Mesodermal cell (in vitro differentiated cells): ENCODE measurements at regions not wholly inside any gene's neighbourhood (a gene's known extent, or its start where the extent isn't known, plus 50 kb on each side); places are given as distances from the start of the nearest gene placed in this dataset.

Experiments used
- H3K27ac ChIP-seq: 2 replicates; pipeline ENCODE4 v1.7.0; 2013; ENCODE audit warnings: mild to moderate bottlenecking, low read depth, low read length, moderate library complexity; ENCODE audit not compliant: severe bottlenecking
- H3K36me3 ChIP-seq: 2 replicates; pipeline ENCODE4 v1.7.1; 2013; ENCODE audit warnings: mild to moderate bottlenecking, low read length, moderate library complexity; ENCODE audit not compliant: control insufficient read depth, insufficient read depth
- H3K4me1 ChIP-seq: one replicate; pipeline ENCODE4 v1.7.1; 2013; ENCODE audit warnings: mild to moderate bottlenecking, low read length; ENCODE audit not compliant: insufficient read depth, control insufficient read depth, poor library complexity, severe bottlenecking
- H3K4me3 ChIP-seq: 2 replicates; pipeline ENCODE4 v1.7.0; 2013; ENCODE audit warnings: low read length, control low read depth, mild to moderate bottlenecking; ENCODE audit not compliant: insufficient read depth, poor library complexity, severe bottlenecking; ENCODE audit errors: extremely low read depth
- H3K9me3 ChIP-seq: 2 replicates; pipeline ENCODE4 v1.7.1; 2013; ENCODE audit warnings: mild to moderate bottlenecking, low read length, moderate library complexity; ENCODE audit not compliant: control insufficient read depth
- WGBS, 2 experiments: methylation state at CpG; one replicate each; pipeline ENCODE4 v1.1.5; 2013; ENCODE audit warnings: missing lambda C conversion rate in 2 of 2; ENCODE audit not compliant: insufficient coverage in 2 of 2; 5-methylcytosine and 5-hydroxymethylcytosine counted together

- 2 to 20% methylated on average over 4 to 5 of the region's 7 CpGs for WGBS, 2 experiments
- no peaks in the 10 kb centered on the region for H3K36me3 ChIP-seq
- H3K27ac ChIP-seq = peak overlapping the region; percentile 93
- no peak overlapping the region for H3K4me3 ChIP-seq
- no peaks in the 10 kb centered on the region for H3K9me3 ChIP-seq
- peaks cover 28% of the 10 kb centered on the region for H3K4me1 ChIP-seq
Observed at GRCh38 chr21:31554511-31555022, 104.9 kb upstream of the SOD1 start.

- peak overlapping the region; percentile 93 for H3K27ac ChIP-seq
- H3K36me3 ChIP-seq = no peaks in the 10 kb centered on the region
- H3K4me3 ChIP-seq = no peak overlapping the region
- 61 to 64% methylated on average over 2 to 3 of the region's 4 CpGs for WGBS, 2 experiments
- no peaks in the 10 kb centered on the region for H3K9me3 ChIP-seq
- peaks cover 28% of the 10 kb centered on the region for H3K4me1 ChIP-seq
Observed at GRCh38 chr21:31553926-31554325, 105.6 kb upstream of the SOD1 start.

- Histone ChIP-seq H3K4me3 (no peak overlapping the region), H3K36me3 (no peaks in the 10 kb centered on the region), H3K9me3 (no peaks in the 10 kb centered on the region), H3K27ac (peak overlapping the region; percentile 93), H3K4me1 (peaks cover 28% of the 10 kb centered on the region)
- 93 to 96% methylated on average over 5 of the region's 5 CpGs for WGBS, 2 experiments
Observed at GRCh38 chr21:31553461-31553860, 106.0 kb upstream of the SOD1 start.

- WGBS, 2 experiments = 100% methylated on average over 1 to 3 of the region's 3 CpGs
- Histone ChIP-seq H3K4me3 (no peak overlapping the region), H3K27ac (no peak overlapping the region), H3K9me3 (no peaks in the 10 kb centered on the region), H3K4me1 (peaks cover 28% of the 10 kb centered on the region), H3K36me3 (no peaks in the 10 kb centered on the region)
Observed at GRCh38 chr21:31552826-31553225, 106.7 kb upstream of the SOD1 start.

- H3K4me3 ChIP-seq = no peak overlapping the region
- H3K4me1 ChIP-seq = peaks cover 27% of the 10 kb centered on the region
- H3K36me3 ChIP-seq = no peaks in the 10 kb centered on the region
- WGBS, 2 experiments = 95 to 100% methylated on average over 1 to 2 of the region's 7 CpGs
- H3K9me3 ChIP-seq = no peaks in the 10 kb centered on the region
- no peak overlapping the region for H3K27ac ChIP-seq
Observed at GRCh38 chr21:31550070-31550469, 109.4 kb upstream of the SOD1 start.

GRCh38 chr21:31548688-31549087, 110.8 kb upstream of the SOD1 start:
- H3K4me3 ChIP-seq = no peak overlapping the region
- H3K4me1 ChIP-seq = peaks cover 17% of the 10 kb centered on the region
- no peaks in the 10 kb centered on the region for H3K9me3 ChIP-seq
- H3K36me3 ChIP-seq = no peaks in the 10 kb centered on the region
- no peak overlapping the region for H3K27ac ChIP-seq
- 93 to 100% methylated on average over 3 of the region's 3 CpGs for WGBS, 2 experiments

GRCh38 chr21:31546443-31547170, 112.9 kb upstream of the SOD1 start:
- peaks cover 14% of the 10 kb centered on the region for H3K4me1 ChIP-seq
- no peaks in the 10 kb centered on the region for H3K9me3 ChIP-seq
- no peak overlapping the region for H3K4me3 ChIP-seq
- 100% methylated on average over 3 of the region's 3 CpGs for WGBS, 2 experiments
- H3K27ac ChIP-seq = peak overlapping the region; percentile 60
- no peaks in the 10 kb centered on the region for H3K36me3 ChIP-seq

GRCh38 chr21:31545036-31545435, 114.5 kb upstream of the SOD1 start:
- Histone ChIP-seq H3K4me3 (no peak overlapping the region), H3K4me1 (peaks cover 14% of the 10 kb centered on the region), H3K36me3 (no peaks in the 10 kb centered on the region), H3K27ac (no peak overlapping the region), H3K9me3 (no peaks in the 10 kb centered on the region)
- 67 to 91% methylated on average over 1 of the region's 1 CpG for WGBS, 2 experiments

- Histone ChIP-seq H3K27ac (no peak overlapping the region), H3K4me3 (no peak overlapping the region), H3K9me3 (no peaks in the 10 kb centered on the region), H3K36me3 (no peaks in the 10 kb centered on the region), H3K4me1 (peaks cover 14% of the 10 kb centered on the region)
- 92 to 99% methylated on average over 5 to 15 of the region's 16 CpGs for WGBS, 2 experiments
Observed at GRCh38 chr21:31543191-31543590, 116.3 kb upstream of the SOD1 start.

- no peak overlapping the region for H3K27ac ChIP-seq
- no peak overlapping the region for H3K4me3 ChIP-seq
- H3K9me3 ChIP-seq = no peaks in the 10 kb centered on the region
- no peaks in the 10 kb centered on the region for H3K4me1 ChIP-seq
- no peaks in the 10 kb centered on the region for H3K36me3 ChIP-seq
- WGBS, 2 experiments = 88 to 97% methylated on average over 3 to 9 of the region's 10 CpGs
Observed at GRCh38 chr21:31538816-31539215, 120.7 kb upstream of the SOD1 start.

GRCh38 chr21:31537872-31538576, 121.5 kb upstream of the SOD1 start:
- H3K36me3 ChIP-seq = no peaks in the 10 kb centered on the region
- WGBS, 2 experiments = 83% methylated on average over 1 of the region's 10 CpGs; no CpG with 5 or more reads in 1 of the 2 experiments
- H3K4me3 ChIP-seq = no peak overlapping the region
- H3K9me3 ChIP-seq = no peaks in the 10 kb centered on the region
- no peaks in the 10 kb centered on the region for H3K4me1 ChIP-seq
- no peak overlapping the region for H3K27ac ChIP-seq
